Endothelial cell of umbilical vein (primary cell): ENCODE measurements at regions not wholly inside any gene's neighbourhood (a gene's known extent, or its start where the extent isn't known, plus 50 kb on each side); places are given as distances from the start of the nearest gene placed in this dataset.

Source experiments
- BruUV-seq: library from RNA; stranded (reverse); fragments of 400-500 nt; replicated peaks from 2 replicates; lab custom pipeline; 2021; lab: Mats Ljungman, UMichigan
- CTCF ChIA-PET: fragments of 300-600, 350-600 bp; sonication (Branson Sonifier 250); formaldehyde crosslinking; loops from one replicate; lab custom pipeline; 2021; ENCODE audit warnings: antibody characterized with exemption, inconsistent platforms; lab: Charles Lee
- POLR2A ChIA-PET: fragments of 300-600, 350-600 bp; sonication (Branson Sonifier 250); formaldehyde crosslinking; loops from one replicate; lab custom pipeline; 2021; ENCODE audit warnings: antibody characterized with exemption, inconsistent platforms; lab: Charles Lee
- DNase-seq: peaks from one replicate; pipeline ENCODE4 v3.0.0-alpha.2; 2011; ENCODE audit warnings: low read depth, low spot score
- FAIRE-seq: peaks from 2 replicates; lab custom pipeline; 2011; peaks lifted over from hg19 to GRCh38; lab: Jason Lieb, UNC
- H2AFZ ChIP-seq: 2 replicates; pipeline ENCODE4 v1.6.0; 2012; ENCODE audit warnings: low read depth, low read length, control low read depth, inconsistent platforms
- H3K27ac ChIP-seq: 2 replicates; pipeline ENCODE4 v1.5.1; 2011; ENCODE audit warnings: low read depth, mild to moderate bottlenecking, control low read depth, low read length, moderate library complexity; ENCODE audit not compliant: insufficient read depth
- H3K27me3 ChIP-seq, 2 experiments: 2 replicates each; pipeline versions ENCODE4 v1.6.0 to v1.6.1; 2011; ENCODE audit warnings: low read length in 2 of 2, mixed read lengths in 1 of 2; ENCODE audit not compliant: control insufficient read depth in 2 of 2, insufficient read depth in 2 of 2
- H3K36me3 ChIP-seq, 2 experiments: 2 replicates in 1 of 2; 3 replicates in 1 of 2; pipeline ENCODE4 v1.5.1; 2011; ENCODE audit warnings: low read length in 2 of 2, mild to moderate bottlenecking in 1 of 2, moderate library complexity in 1 of 2; ENCODE audit not compliant: control insufficient read depth in 2 of 2, insufficient read depth in 2 of 2; ENCODE audit errors: extremely low read depth in 1 of 2
- H3K4me1 ChIP-seq: 3 replicates; pipeline ENCODE4 v1.5.1; 2011; ENCODE audit warnings: mild to moderate bottlenecking, low read length; ENCODE audit not compliant: control insufficient read depth, insufficient read depth; ENCODE audit errors: extremely low read depth
- H3K4me2 ChIP-seq: 2 replicates; pipeline ENCODE4 v1.6.1; 2011; ENCODE audit warnings: low read length, control low read depth, mixed read lengths; ENCODE audit not compliant: insufficient read depth
- H3K4me3 ChIP-seq, 3 experiments: fragments of 200-600 bp in 1 of 3; sonication (generic), shearing (Covaris generic) in 1 of 3; replicated peaks in 1 of 3; 2 replicates each; pipeline ENCODE4 v1.5.1; 2011 to 2016; ENCODE audit warnings: control low read depth in 3 of 3, low read length in 3 of 3, mild to moderate bottlenecking in 2 of 3, inconsistent platforms in 1 of 3, low read depth in 1 of 3, moderate library complexity in 1 of 3; ENCODE audit not compliant: insufficient read depth in 1 of 3
- H3K79me2 ChIP-seq: 2 replicates; pipeline ENCODE4 v1.6.0; 2012; ENCODE audit warnings: low read length, inconsistent platforms; ENCODE audit not compliant: control insufficient read depth, insufficient read depth
- H3K9ac ChIP-seq: replicated peaks from 2 replicates; pipeline ENCODE3; 2011; ENCODE audit warnings: low read length, control low read depth; ENCODE audit not compliant: insufficient read depth; ENCODE audit errors: extremely low read depth
- H3K9me1 ChIP-seq: replicated peaks from 3 replicates; pipeline ENCODE4 v1.6.0; 2011; ENCODE audit warnings: mild to moderate bottlenecking, low read length; ENCODE audit not compliant: control insufficient read depth, insufficient read depth; ENCODE audit errors: extremely low read depth
- H3K9me3 ChIP-seq: replicated peaks from 2 replicates; pipeline ENCODE4 v1.5.1; 2012; ENCODE audit warnings: low read length, inconsistent platforms; ENCODE audit not compliant: control insufficient read depth, insufficient read depth
- H4K20me1 ChIP-seq: replicated peaks from 2 replicates; pipeline ENCODE3; 2011; ENCODE audit warnings: mild to moderate bottlenecking, low read length; ENCODE audit not compliant: control insufficient read depth, insufficient read depth; ENCODE audit errors: extremely low read depth
- EZH2 ChIP-seq: IDR thresholded peaks from 2 replicates; pipeline ENCODE4 v1.6.1; 2012; ENCODE audit warnings: borderline replicate concordance, low read depth, mild to moderate bottlenecking, moderate library complexity, low read length, inconsistent platforms; ENCODE audit not compliant: severe bottlenecking
- FOS ChIP-seq: IDR thresholded peaks from 2 replicates; pipeline ENCODE4 v1.6.1; 2011; ENCODE audit warnings: mild to moderate bottlenecking, low read length, moderate library complexity, borderline replicate concordance; ENCODE audit not compliant: insufficient read depth
- GATA2 ChIP-seq: IDR thresholded peaks from 2 replicates; pipeline ENCODE4 v1.7.0; 2011; ENCODE audit warnings: low read depth, mild to moderate bottlenecking, moderate library complexity, mixed read lengths, low read length; ENCODE audit not compliant: insufficient read length, insufficient read depth
- JUN ChIP-seq: IDR thresholded peaks from 2 replicates; pipeline ENCODE4 v1.6.1; 2011; ENCODE audit warnings: borderline replicate concordance, low read depth; ENCODE audit not compliant: insufficient read length, insufficient read depth
- MYC ChIP-seq: IDR thresholded peaks from one replicate; pipeline ENCODE4 v1.6.1; 2011; ENCODE audit warnings: mild to moderate bottlenecking, low read depth, low read length
- POLR2A ChIP-seq: IDR thresholded peaks from 2 replicates; pipeline ENCODE4 v1.6.1; 2012; ENCODE audit warnings: low read depth, mild to moderate bottlenecking, control low read depth, low read length
- POLR2AphosphoS5 ChIP-seq: IDR thresholded peaks from 2 replicates; pipeline ENCODE4 v1.6.1; 2012; ENCODE audit warnings: low read depth, mild to moderate bottlenecking, control low read depth, low read length, moderate library complexity; ENCODE audit not compliant: insufficient read depth
- dilution Hi-C: fragments of 300-500 bp; cut with MboI; formaldehyde crosslinking; loops from one replicate; pipeline ENCODE4 v1.15.0; 2019; ENCODE audit warnings: low sequenced_read_pairs; ENCODE audit not compliant: extremely low pct_ligation_motif_present
- intact Hi-C: fragments of 100-400 bp; cut with micrococcal nuclease; formaldehyde crosslinking; loops from one replicate; pipeline ENCODE4 v1.10.0; 2022
- TF ChIP-seq, protein P1 (sequence below): IDR thresholded peaks from 2 replicates; pipeline ENCODE4 v1.6.1; 2011; ENCODE audit not compliant: insufficient read depth, insufficient read length
- TF ChIP-seq, protein P2 (sequence below), 2 donors: IDR thresholded peaks; 1 replicate in 1 of 2; 2 replicates in 1 of 2; pipeline ENCODE4 v1.5.1; 2011; ENCODE audit warnings: low read length in 2 of 2, mild to moderate bottlenecking in 2 of 2, moderate library complexity in 2 of 2, control low read depth in 1 of 2, inconsistent platforms in 1 of 2, low read depth in 1 of 2; ENCODE audit not compliant: insufficient read depth in 1 of 2; ENCODE audit errors: extremely low read depth in 1 of 2

GRCh38 chr1:188164459-188164858, 1335.7 kb downstream of the PLA2G4A start:
- no peak overlapping the region for H2AFZ ChIP-seq
- H3K9me3 ChIP-seq = no peaks in the 10 kb centered on the region
- H3K9me1 ChIP-seq = no peaks in the 10 kb centered on the region
- H3K36me3 ChIP-seq = no peaks in the 10 kb centered on the region
- H3K27me3 ChIP-seq = no peaks in the 10 kb centered on the region
- no peak overlapping the region for H3K4me2 ChIP-seq
- no TSS peak for BruUV-seq
- no peak overlapping the region for H3K9ac ChIP-seq
- no peak overlapping the region for H3K27ac ChIP-seq
- dilution Hi-C loops (no loop called here), intact Hi-C loops (no loop called here)
- H3K4me1 ChIP-seq = no peaks in the 10 kb centered on the region
- H3K4me3 ChIP-seq = no peak overlapping the region
- ChIA-PET CTCF (no interaction called here), POLR2A (no interaction called here)
- DNase-seq = no peak
- TF ChIP-seq, protein P1, sequence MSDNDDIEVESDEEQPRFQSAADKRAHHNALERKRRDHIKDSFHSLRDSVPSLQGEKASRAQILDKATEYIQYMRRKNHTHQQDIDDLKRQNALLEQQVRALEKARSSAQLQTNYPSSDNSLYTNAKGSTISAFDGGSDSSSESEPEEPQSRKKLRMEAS = no peak
- no peak for TF ChIP-seq POLR2AphosphoS5
- no peak for TF ChIP-seq FOS
- no peak for TF ChIP-seq JUN
- TF ChIP-seq, protein P2, sequence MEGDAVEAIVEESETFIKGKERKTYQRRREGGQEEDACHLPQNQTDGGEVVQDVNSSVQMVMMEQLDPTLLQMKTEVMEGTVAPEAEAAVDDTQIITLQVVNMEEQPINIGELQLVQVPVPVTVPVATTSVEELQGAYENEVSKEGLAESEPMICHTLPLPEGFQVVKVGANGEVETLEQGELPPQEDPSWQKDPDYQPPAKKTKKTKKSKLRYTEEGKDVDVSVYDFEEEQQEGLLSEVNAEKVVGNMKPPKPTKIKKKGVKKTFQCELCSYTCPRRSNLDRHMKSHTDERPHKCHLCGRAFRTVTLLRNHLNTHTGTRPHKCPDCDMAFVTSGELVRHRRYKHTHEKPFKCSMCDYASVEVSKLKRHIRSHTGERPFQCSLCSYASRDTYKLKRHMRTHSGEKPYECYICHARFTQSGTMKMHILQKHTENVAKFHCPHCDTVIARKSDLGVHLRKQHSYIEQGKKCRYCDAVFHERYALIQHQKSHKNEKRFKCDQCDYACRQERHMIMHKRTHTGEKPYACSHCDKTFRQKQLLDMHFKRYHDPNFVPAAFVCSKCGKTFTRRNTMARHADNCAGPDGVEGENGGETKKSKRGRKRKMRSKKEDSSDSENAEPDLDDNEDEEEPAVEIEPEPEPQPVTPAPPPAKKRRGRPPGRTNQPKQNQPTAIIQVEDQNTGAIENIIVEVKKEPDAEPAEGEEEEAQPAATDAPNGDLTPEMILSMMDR (IDR thresholded peaks at IDR 0.05; ENCODE audit: extremely low read depth in 1 of 2, insufficient read depth in 1 of 2, low read depth in 1 of 2, low read length in 2 of 2) = no peak
- no peak for TF ChIP-seq EZH2
- TF ChIP-seq GATA2 = no peak
- TF ChIP-seq MYC = no peak
- TF ChIP-seq POLR2A = no peak
- H3K79me2 ChIP-seq = no peaks in the 10 kb centered on the region
- no peaks in the 10 kb centered on the region for H4K20me1 ChIP-seq
- no peak for FAIRE-seq
